Spleen (tissue), 7 donors: ENCODE measurements at regions not wholly inside any gene's neighbourhood (a gene's known extent, or its start where the extent isn't known, plus 50 kb on each side); places are given as distances from the start of the nearest gene placed in this dataset.

Source experiments
- CTCF ChIP-seq, 11 experiments: fragments of 200-600 bp in 7 of 11; fragments of 450-650 bp in 4 of 11; sonication (generic) in 4 of 11; IDR thresholded peaks in 8 of 11; conservative IDR thresholded peaks in 3 of 11; 1 replicate in 7 of 11; 2 replicates in 4 of 11; pipeline versions ENCODE4 v1.4.0 to v1.8.0; 2016 to 2021; ENCODE audit warnings: antibody characterized with exemption in 11 of 11, inconsistent platforms in 4 of 11, mild to moderate bottlenecking in 1 of 11
- POLR2AphosphoS5 ChIP-seq, 3 donors: sonication (generic); formaldehyde crosslinking; IDR thresholded peaks; one replicate each; pipeline ENCODE4 v1.5.1; 2017; ENCODE audit warnings: antibody characterized with exemption in 3 of 3
- donor health status: DM: no; HTN: no; CAD: no; lungs with moderate emphysema.
- donor health status: DM: no; HTN: no; CAD: no.
- donor health status: DM: no; HTN: no; CAD: no.

- TF ChIP-seq CTCF (IDR thresholded peaks at IDR 0.05 in 8 of 11, conservative IDR thresholded peaks at IDR 0.05 in 3 of 11) = no peak
- no peak for TF ChIP-seq POLR2AphosphoS5 (IDR thresholded peaks at IDR 0.05)
These were observed 2219.4 kb downstream of the NCAM2 start for GRCh38 chr21:23217597-23217996.
